DND-41 (cell line): ENCODE measurements at regions not wholly inside any gene's neighbourhood (a gene's known extent, or its start where the extent isn't known, plus 50 kb on each side); places are given as distances from the start of the nearest gene placed in this dataset.

Experiments used
- ATAC-seq: fragments of 200-7000 bp; cut with Tn5 transposase; 3 replicates; pipeline ENCODE4 v1.9.1; 2021; ENCODE audit warnings: low read depth; ENCODE audit not compliant: insufficient read depth
- DNase-seq: peaks from one replicate; pipeline ENCODE4 v3.0.0-alpha.2; 2020
- H2AFZ ChIP-seq: 2 replicates; pipeline ENCODE4 v1.6.0; 2012; ENCODE audit warnings: low read depth, low read length
- H3K27ac ChIP-seq: 2 replicates; pipeline ENCODE4 v1.5.1; 2012; ENCODE audit warnings: low read length, inconsistent platforms
- H3K27me3 ChIP-seq: fragments of 200-600 bp; sonication (generic); 2 replicates; pipeline ENCODE4 v1.6.0; 2012; ENCODE audit warnings: low read length, mild to moderate bottlenecking, inconsistent platforms; ENCODE audit not compliant: insufficient read depth, poor library complexity
- H3K36me3 ChIP-seq: 2 replicates; pipeline ENCODE4 v1.5.1; 2012; ENCODE audit warnings: low read length, inconsistent platforms; ENCODE audit not compliant: insufficient read depth
- H3K4me1 ChIP-seq: 2 replicates; pipeline ENCODE4 v1.5.1; 2012; ENCODE audit warnings: mild to moderate bottlenecking, low read length; ENCODE audit not compliant: insufficient read depth
- H3K4me2 ChIP-seq: 2 replicates; pipeline ENCODE4 v1.6.0; 2012; ENCODE audit warnings: mild to moderate bottlenecking, moderate library complexity, low read length, inconsistent platforms; ENCODE audit not compliant: insufficient read depth
- H3K4me3 ChIP-seq, 2 experiments: fragments of 200-600 bp in 1 of 2; shearing (Covaris generic) in 1 of 2; 2 replicates each; pipeline ENCODE4 v1.5.1; 2012 to 2016; ENCODE audit warnings: inconsistent platforms in 2 of 2, low read length in 2 of 2, mild to moderate bottlenecking in 2 of 2, low read depth in 1 of 2, moderate library complexity in 1 of 2
- H3K79me2 ChIP-seq: 2 replicates; pipeline ENCODE4 v1.6.0; 2012; ENCODE audit warnings: low read length, inconsistent platforms; ENCODE audit not compliant: insufficient read depth
- H3K9ac ChIP-seq: 2 replicates; pipeline ENCODE4 v1.6.0; 2012; ENCODE audit warnings: low read depth, mild to moderate bottlenecking, inconsistent platforms, low read length, moderate library complexity
- H3K9me3 ChIP-seq: 2 replicates; pipeline ENCODE4 v1.5.1; 2012; ENCODE audit warnings: low read length, moderate library complexity, mild to moderate bottlenecking, inconsistent platforms; ENCODE audit not compliant: insufficient read depth, severe bottlenecking
- H4K20me1 ChIP-seq: 2 replicates; pipeline ENCODE4 v1.6.0; 2012; ENCODE audit warnings: low read length; ENCODE audit not compliant: insufficient read depth
- CTCF ChIP-seq: IDR thresholded peaks from 2 replicates; pipeline ENCODE4 v1.5.1; 2012; ENCODE audit warnings: borderline replicate concordance, low read length, moderate library complexity, mild to moderate bottlenecking; ENCODE audit not compliant: poor library complexity, severe bottlenecking; ENCODE audit errors: extremely low read depth
- EZH2 ChIP-seq: IDR thresholded peaks from 3 replicates; pipeline ENCODE4 v1.6.1; 2012; ENCODE audit warnings: borderline replicate concordance, low read depth, mild to moderate bottlenecking, moderate library complexity, low read length, inconsistent platforms; ENCODE audit not compliant: severe bottlenecking

GRCh38 chr3:80261082-80261481 lies 493.3 kb upstream of the ROBO1 start:
- no peaks in the 10 kb centered on the region for H3K27me3 ChIP-seq
- H4K20me1 ChIP-seq, result no peaks in the 10 kb centered on the region
- H3K4me2 ChIP-seq, result no peak overlapping the region
- H2AFZ ChIP-seq, result no peak overlapping the region
- H3K36me3 ChIP-seq, result no peaks in the 10 kb centered on the region
- ATAC-seq, result no peak
- H3K79me2 ChIP-seq, result no peaks in the 10 kb centered on the region
- DNase-seq, result no peak
- no peak overlapping the region for H3K9ac ChIP-seq
- H3K27ac ChIP-seq, result no peak overlapping the region
- no peaks in the 10 kb centered on the region for H3K9me3 ChIP-seq
- no peaks in the 10 kb centered on the region for H3K4me1 ChIP-seq
- H3K4me3 ChIP-seq, result no peak overlapping the region
- TF ChIP-seq EZH2, result no peak
- no peak for TF ChIP-seq CTCF

GRCh38 chr3:80259736-80260135 lies 491.9 kb upstream of the ROBO1 start:
- ATAC-seq (no peak), DNase-seq (no peak)
- Histone ChIP-seq H3K9me3 (no peaks in the 10 kb centered on the region), H2AFZ (no peak overlapping the region), H3K9ac (no peak overlapping the region), H3K27ac (no peak overlapping the region), H3K4me3 (no peak overlapping the region), H3K4me2 (no peak overlapping the region), H3K4me1 (no peaks in the 10 kb centered on the region), H4K20me1 (no peaks in the 10 kb centered on the region), H3K79me2 (no peaks in the 10 kb centered on the region), H3K36me3 (no peaks in the 10 kb centered on the region), H3K27me3 (no peaks in the 10 kb centered on the region)
- TF ChIP-seq EZH2 (no peak), CTCF (no peak)

- Histone ChIP-seq H2AFZ (no peak overlapping the region), H3K4me3 (no peak overlapping the region), H3K4me2 (no peak overlapping the region), H3K9ac (no peak overlapping the region), H3K36me3 (no peaks in the 10 kb centered on the region), H3K27me3 (no peaks in the 10 kb centered on the region), H3K79me2 (no peaks in the 10 kb centered on the region), H3K9me3 (no peaks in the 10 kb centered on the region), H4K20me1 (no peaks in the 10 kb centered on the region), H3K27ac (no peak overlapping the region), H3K4me1 (no peaks in the 10 kb centered on the region)
- DNase-seq (no peak), ATAC-seq (no peak)
- TF ChIP-seq EZH2 (no peak), CTCF (no peak)
Observed at GRCh38 chr3:80252113-80252512, 484.3 kb upstream of the ROBO1 start.

GRCh38 chr3:80247766-80248165 lies 480.0 kb upstream of the ROBO1 start:
- H3K9me3 ChIP-seq, result no peaks in the 10 kb centered on the region
- H3K4me2 ChIP-seq, result no peak overlapping the region
- H3K4me3 ChIP-seq, result no peak overlapping the region
- no peaks in the 10 kb centered on the region for H3K79me2 ChIP-seq
- TF ChIP-seq CTCF, result no peak
- no peak for TF ChIP-seq EZH2
- no peaks in the 10 kb centered on the region for H3K4me1 ChIP-seq
- H3K27me3 ChIP-seq, result no peaks in the 10 kb centered on the region
- H3K36me3 ChIP-seq, result no peaks in the 10 kb centered on the region
- H2AFZ ChIP-seq, result no peak overlapping the region
- DNase-seq (no peak), ATAC-seq (no peak)
- no peak overlapping the region for H3K9ac ChIP-seq
- H3K27ac ChIP-seq, result no peak overlapping the region
- H4K20me1 ChIP-seq, result no peaks in the 10 kb centered on the region
